Epithelial cell of esophagus (primary cell): ENCODE measurements at regions not wholly inside any gene's neighbourhood (a gene's known extent, or its start where the extent isn't known, plus 50 kb on each side); places are given as distances from the start of the nearest gene placed in this dataset.

ENCODE experiments used
- DNase-seq: peaks from one replicate; pipeline ENCODE4 v3.0.0; 2010; ENCODE audit warnings: low read depth
- H3K4me3 ChIP-seq: 2 replicates; pipeline ENCODE4 v1.5.1; 2011; ENCODE audit warnings: mild to moderate bottlenecking, low read length, control low read depth
- CTCF ChIP-seq: IDR thresholded peaks from 2 replicates; pipeline ENCODE4 v1.5.1; 2011; ENCODE audit warnings: low read depth, mild to moderate bottlenecking, low read length, control low read depth, inconsistent platforms; ENCODE audit not compliant: insufficient read depth; ENCODE audit errors: missing control alignments

GRCh38 chr17:72538443-72538842 is 417.6 kb downstream of the SOX9 start:
- no peak for DNase-seq
- no peak for TF ChIP-seq CTCF
- no peak overlapping the region for H3K4me3 ChIP-seq

- no peak overlapping the region for H3K4me3 ChIP-seq
- DNase-seq = no peak
- TF ChIP-seq CTCF = no peak
These were observed 418.1 kb downstream of the SOX9 start for GRCh38 chr17:72538901-72539352.

- peak; percentile 61 for DNase-seq
- peak overlapping the region; percentile 7 for H3K4me3 ChIP-seq
- TF ChIP-seq CTCF = peak; percentile 64
These were observed 419.4 kb downstream of the SOX9 start for GRCh38 chr17:72539981-72540897.

- no peak overlapping the region for H3K4me3 ChIP-seq
- no peak for DNase-seq
- TF ChIP-seq CTCF = no peak
These were observed 421.5 kb downstream of the SOX9 start for GRCh38 chr17:72542317-72542716.

- no peak for TF ChIP-seq CTCF
- H3K4me3 ChIP-seq = no peak overlapping the region
- peak; percentile 22 for DNase-seq
These were observed 424.9 kb downstream of the SOX9 start for GRCh38 chr17:72545766-72546165.

GRCh38 chr17:72553051-72553755 is 432.4 kb downstream of the SOX9 start:
- no peak for DNase-seq
- TF ChIP-seq CTCF = no peak
- no peak overlapping the region for H3K4me3 ChIP-seq
